ENCODE measurements at regions not wholly inside any gene's neighbourhood (a gene's known extent, or its start where the extent isn't known, plus 50 kb on each side); places are given as distances from the start of the nearest gene placed in this dataset.

GRCh38 chr4:4656977-4657376 lies 115.1 kb upstream of the STX18 start:
- TF ChIP-seq EZH2 (IDR thresholded peaks at IDR 0.05; ENCODE audit: insufficient read depth, poor library complexity, severe bottlenecking): no peak
- TF ChIP-seq EZH2phosphoT487 (IDR thresholded peaks at IDR 0.05; ENCODE audit: insufficient read depth, low read depth): no peak

Data from GM23248 (cell line).